ENCODE measurements at regions not wholly inside any gene's neighbourhood (a gene's known extent, or its start where the extent isn't known, plus 50 kb on each side); places are given as distances from the start of the nearest gene placed in this dataset.

DNA sequence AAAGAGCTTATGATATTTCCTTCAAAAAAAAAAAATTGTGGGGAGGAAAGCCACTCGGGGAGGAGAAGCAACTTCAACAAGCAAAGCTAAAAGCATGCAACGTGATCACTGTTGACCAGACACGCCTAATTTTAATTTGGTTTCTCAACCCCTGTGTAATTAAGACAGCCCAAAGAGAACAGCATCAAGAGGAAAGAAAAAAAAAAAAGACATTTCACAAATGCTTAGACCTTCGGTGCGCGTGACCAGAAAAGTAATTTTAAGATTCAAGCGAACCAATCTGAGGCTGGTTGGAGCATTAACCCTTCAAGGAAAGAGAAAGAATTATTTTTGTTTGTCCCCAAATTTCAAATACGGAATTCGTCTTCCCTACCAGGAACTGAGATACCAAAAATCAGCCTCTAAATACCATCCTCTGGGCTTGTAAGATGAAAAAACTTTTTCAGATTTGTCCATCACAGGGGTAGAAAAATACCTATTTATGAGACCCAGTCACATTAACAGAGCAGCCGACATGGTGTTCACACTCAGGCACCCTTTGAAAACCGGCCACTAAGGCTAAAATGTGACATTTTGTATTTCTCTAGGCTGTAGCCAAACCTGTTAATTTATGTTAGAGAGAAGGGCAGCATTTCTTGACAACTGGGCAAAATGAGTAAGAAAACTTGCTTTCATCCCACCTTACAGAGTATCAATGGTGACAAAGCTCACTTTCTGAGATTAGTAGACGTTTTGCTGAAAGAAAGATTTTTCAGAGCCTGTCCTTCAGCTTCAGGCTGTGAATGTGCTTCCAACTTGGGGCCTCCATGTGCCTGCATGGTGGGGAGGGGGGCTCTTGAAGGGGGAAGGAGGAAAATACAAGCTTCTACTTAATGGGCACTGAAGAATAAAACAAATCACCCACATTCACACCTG lies 179.9 kb upstream of the KLF14 start:
- DNase-seq: no peak

GRCh38 chr7:130914554-130915294 lies 180.7 kb upstream of the KLF14 start:
- no peak for DNase-seq

- DNase-seq: no peak
Measured at GRCh38 chr7:130917669-130918128, 183.7 kb upstream of the KLF14 start.

GRCh38 chr7:130918129-130919052 lies 184.4 kb upstream of the KLF14 start:
- DNase-seq: no peak

- DNase-seq: no peak
Measured at GRCh38 chr7:130919316-130920103, 185.5 kb upstream of the KLF14 start.

GRCh38 chr7:130920122-130920521 lies 186.1 kb upstream of the KLF14 start:
- DNase-seq: no peak

- DNase-seq: no peak
Measured at GRCh38 chr7:130921391-130922180, 187.6 kb upstream of the KLF14 start.

DNA sequence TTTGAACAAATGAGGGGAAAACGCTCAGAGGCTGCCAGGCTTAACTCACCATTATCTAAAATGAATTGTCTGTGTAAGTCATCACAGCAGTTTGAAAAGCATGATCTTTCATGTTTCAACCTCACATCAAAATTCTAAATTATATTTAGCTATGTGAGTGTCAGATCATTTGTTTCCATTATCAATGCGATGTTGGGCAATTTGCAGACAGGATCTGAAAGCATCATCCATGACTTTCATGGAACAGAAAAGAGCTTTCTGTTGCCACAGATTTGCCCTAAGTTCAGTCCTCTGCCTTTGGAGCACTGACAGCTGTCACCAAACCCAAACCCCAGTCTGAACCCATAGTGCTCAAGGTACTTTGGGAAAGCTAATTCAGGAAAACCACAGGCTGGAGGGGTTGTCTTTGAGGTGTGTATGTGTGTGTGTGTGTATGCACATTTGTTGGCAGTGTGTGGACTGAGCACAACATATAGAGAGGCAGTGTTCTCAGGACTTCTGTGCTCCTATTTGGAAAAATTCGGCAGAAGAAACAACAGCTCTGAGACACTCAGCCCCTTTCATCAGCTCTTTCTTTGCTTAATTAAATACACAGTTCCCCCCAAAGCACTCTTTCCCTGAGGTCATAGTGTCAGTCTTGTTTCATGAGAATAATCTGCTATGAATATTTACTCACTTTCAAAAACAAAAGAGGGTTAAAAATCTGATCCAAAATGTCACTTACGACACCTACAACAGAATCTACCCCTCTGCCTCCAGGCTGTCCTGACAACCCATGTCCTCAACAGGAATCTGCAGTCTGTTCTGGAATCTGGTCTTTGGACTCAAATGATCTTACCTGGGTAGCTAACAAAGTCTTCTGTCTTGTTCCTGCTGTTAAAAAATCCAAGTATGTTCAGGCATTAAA lies 188.5 kb upstream of the KLF14 start:
- no peak for DNase-seq

DNA sequence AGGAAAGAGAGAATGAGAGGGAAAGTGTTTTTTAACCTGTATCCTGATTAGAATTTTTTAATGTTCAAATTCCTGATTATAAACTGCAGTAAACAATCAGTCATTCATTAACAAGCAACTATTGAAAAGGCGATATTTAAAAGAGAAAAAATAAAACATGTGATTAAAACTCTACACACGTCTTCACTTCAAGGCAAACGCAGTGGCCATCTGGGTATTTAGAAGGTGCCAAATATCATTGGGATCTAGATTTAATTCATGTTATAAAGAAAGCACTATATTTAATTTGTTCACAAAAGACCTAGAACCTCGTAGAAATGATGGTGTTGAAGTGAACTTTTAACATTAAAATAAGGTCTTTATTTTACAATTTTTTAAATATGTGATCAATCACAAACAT lies 189.4 kb upstream of the KLF14 start:
- no peak for DNase-seq

DNA sequence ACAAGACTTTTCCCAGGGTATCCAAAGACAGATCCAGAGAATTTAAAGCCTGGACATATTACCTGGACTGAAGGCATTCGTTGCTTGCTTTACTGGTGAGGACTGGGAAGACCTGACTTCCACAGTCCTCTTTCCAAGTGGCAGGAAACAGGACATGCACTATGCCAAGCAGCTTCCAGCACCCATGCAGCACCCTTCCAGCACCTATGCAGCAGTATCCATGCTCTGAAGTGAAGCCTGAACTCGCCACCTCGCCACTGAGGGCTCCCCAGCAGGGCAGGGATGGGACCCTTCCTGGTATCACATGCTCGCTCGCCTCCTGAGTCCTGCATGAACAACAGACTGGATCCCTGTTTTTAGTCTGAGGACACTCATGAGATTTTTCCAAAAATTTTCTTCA lies 189.9 kb upstream of the KLF14 start:
- no peak for DNase-seq

- DNase-seq: no peak
Measured at GRCh38 chr7:130925136-130925794, 191.3 kb upstream of the KLF14 start.

GRCh38 chr7:130926001-130926691 lies 192.1 kb upstream of the KLF14 start:
- no peak for DNase-seq

GRCh38 chr7:130927062-130927461 lies 193.1 kb upstream of the KLF14 start:
- DNase-seq: no peak

DNA sequence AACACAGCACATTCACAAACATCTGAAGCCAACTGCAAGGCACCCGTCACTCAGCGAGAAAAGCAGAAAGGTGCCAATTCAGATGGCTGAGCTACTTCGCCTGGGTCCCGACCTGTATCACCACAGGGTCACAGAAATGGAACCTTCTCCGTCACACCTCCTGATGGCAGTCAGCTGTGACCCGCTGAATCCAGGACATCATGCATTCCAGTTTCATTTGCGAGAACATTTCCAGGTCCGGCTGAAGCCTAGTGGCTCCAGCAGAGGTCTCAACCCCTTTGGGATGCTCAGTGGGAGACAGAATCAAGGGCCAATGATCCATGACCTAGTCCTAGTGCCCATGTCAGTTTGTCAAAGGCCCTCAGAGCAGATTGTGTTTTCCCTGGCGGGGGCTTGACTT lies 193.6 kb upstream of the KLF14 start:
- no peak for DNase-seq

- DNase-seq: no peak
Measured at GRCh38 chr7:130929896-130930659, 196.1 kb upstream of the KLF14 start.

GRCh38 chr7:130930681-130931080 lies 196.7 kb upstream of the KLF14 start:
- no peak for DNase-seq

GRCh38 chr7:130931423-130931822 lies 197.4 kb upstream of the KLF14 start:
- no peak for DNase-seq

- no peak for DNase-seq
Measured at GRCh38 chr7:130932088-130932487, 198.1 kb upstream of the KLF14 start.

Data from activated CD4-positive, alpha-beta T cell treated with anti-CD3 and anti-CD28 coated beads for 1 hour (primary cell).